Neuronal stem cell (in vitro differentiated cells): ENCODE measurements at regions not wholly inside any gene's neighbourhood (a gene's known extent, or its start where the extent isn't known, plus 50 kb on each side); places are given as distances from the start of the nearest gene placed in this dataset.

Experiments
- DNase-seq: peaks from one replicate; pipeline ENCODE4 v3.0.0-alpha.2; 2013; ENCODE audit warnings: low spot score
- H2AFZ ChIP-seq: one replicate; pipeline ENCODE4 v1.6.1; 2013; ENCODE audit warnings: mild to moderate bottlenecking, low read length, inconsistent platforms
- H2AK5ac ChIP-seq: 2 replicates; pipeline ENCODE4 v1.6.1; 2013; ENCODE audit warnings: low read depth, mild to moderate bottlenecking, inconsistent platforms, low read length, moderate library complexity, mixed read lengths
- H2BK120ac ChIP-seq: 2 replicates; pipeline ENCODE4 v1.6.1; 2013; ENCODE audit warnings: low read depth, mild to moderate bottlenecking, inconsistent platforms, low read length, moderate library complexity, mixed read lengths
- H2BK12ac ChIP-seq: one replicate; pipeline ENCODE4 v1.6.1; 2013; ENCODE audit warnings: low read length, inconsistent platforms
- H2BK15ac ChIP-seq: 2 replicates; pipeline ENCODE4 v1.6.1; 2013; ENCODE audit warnings: mild to moderate bottlenecking, low read length, inconsistent platforms, mixed read lengths
- H2BK5ac ChIP-seq: one replicate; pipeline ENCODE4 v1.6.1; 2013; ENCODE audit warnings: inconsistent platforms, mild to moderate bottlenecking, low read length, moderate library complexity
- H3K14ac ChIP-seq: one replicate; pipeline ENCODE4 v1.6.1; 2013; ENCODE audit warnings: low read length, inconsistent platforms
- H3K18ac ChIP-seq: 2 replicates; pipeline ENCODE4 v1.6.1; 2013; ENCODE audit warnings: low read length, inconsistent platforms
- H3K23ac ChIP-seq: 2 replicates; pipeline ENCODE4 v1.6.1; 2013; ENCODE audit warnings: low read depth, mild to moderate bottlenecking, mixed read lengths, low read length, inconsistent platforms; ENCODE audit not compliant: poor library complexity
- H3K27ac ChIP-seq: replicated peaks from 3 replicates; pipeline ENCODE4 v1.5.1; 2013; ENCODE audit warnings: low read length, inconsistent platforms
- H3K27me3 ChIP-seq, 3 experiments: 2 replicates each; pipeline ENCODE4 v1.6.1; 2013; ENCODE audit warnings: low read length in 3 of 3, mild to moderate bottlenecking in 2 of 3, inconsistent platforms in 1 of 3, low read depth in 1 of 3, mixed read lengths in 1 of 3, moderate library complexity in 1 of 3; ENCODE audit not compliant: control insufficient read depth in 3 of 3, insufficient read depth in 3 of 3
- H3K36me3 ChIP-seq, 2 donors: replicated peaks in 1 of 2; 2 replicates each; pipeline ENCODE4 v1.6.1; 2013; ENCODE audit warnings: low read length in 2 of 2; ENCODE audit not compliant: control insufficient read depth in 2 of 2, insufficient read depth in 2 of 2
- H3K4ac ChIP-seq: 2 replicates; pipeline ENCODE4 v1.6.1; 2013; ENCODE audit warnings: inconsistent platforms, mild to moderate bottlenecking, low read length, moderate library complexity
- H3K4me1 ChIP-seq, 2 donors: 1 replicate in 1 of 2; 2 replicates in 1 of 2; pipeline ENCODE4 v1.6.1; 2013; ENCODE audit warnings: low read length in 2 of 2, low read depth in 1 of 2; ENCODE audit not compliant: control insufficient read depth in 2 of 2, insufficient read depth in 1 of 2
- H3K4me2 ChIP-seq: one replicate; pipeline ENCODE4 v1.6.1; 2013; ENCODE audit warnings: mild to moderate bottlenecking, low read length, inconsistent platforms; ENCODE audit not compliant: insufficient read depth, poor library complexity, severe bottlenecking
- H3K4me3 ChIP-seq, 2 donors: 2 replicates each; pipeline ENCODE4 v1.5.1; 2013; ENCODE audit warnings: low read length in 2 of 2, mild to moderate bottlenecking in 2 of 2, inconsistent platforms in 1 of 2, moderate library complexity in 1 of 2
- H3K79me1 ChIP-seq: one replicate; pipeline ENCODE4 v1.6.1; 2013; ENCODE audit warnings: low read depth, mild to moderate bottlenecking, inconsistent platforms, low read length, moderate library complexity
- H3K9ac ChIP-seq: one replicate; pipeline ENCODE4 v1.6.1; 2013; ENCODE audit warnings: mild to moderate bottlenecking, low read depth, low read length, inconsistent platforms; ENCODE audit not compliant: poor library complexity
- H3K9me3 ChIP-seq, 2 donors: replicated peaks in 1 of 2; 2 replicates each; pipeline versions ENCODE3 to v1.6.1; 2013; ENCODE audit warnings: low read length in 2 of 2, mild to moderate bottlenecking in 2 of 2, inconsistent platforms in 1 of 2, low read depth in 1 of 2, mixed read lengths in 1 of 2, moderate library complexity in 1 of 2; ENCODE audit not compliant: control insufficient read depth in 2 of 2, insufficient read depth in 1 of 2
- H4K8ac ChIP-seq: one replicate; pipeline ENCODE4 v1.6.1; 2013; ENCODE audit warnings: low read depth, mild to moderate bottlenecking, inconsistent platforms, low read length, moderate library complexity
- H4K91ac ChIP-seq: one replicate; pipeline ENCODE4 v1.6.1; 2013; ENCODE audit warnings: low read length, low read depth, mild to moderate bottlenecking, inconsistent platforms; ENCODE audit not compliant: poor library complexity
- WGBS, 2 donors: extraction: QIAGEN DNeasy Blood & Tissue Kit; methylation state at CpG; one replicate each; pipeline ENCODE4 v1.1.7; 2013; ENCODE audit warnings: missing lambda C conversion rate in 2 of 2, mixed read lengths in 1 of 2; ENCODE audit not compliant: insufficient read length in 2 of 2, insufficient replicate concordance in 1 of 2; ENCODE audit errors: extremely low coverage in 2 of 2; 5-methylcytosine and 5-hydroxymethylcytosine counted together

GRCh38 chr11:27276141-27276540 lies 86.9 kb downstream of the CCDC34 start:
- no peaks in the 10 kb centered on the region for H3K36me3 ChIP-seq
- no peak for DNase-seq
- no peak overlapping the region for H2BK12ac ChIP-seq
- no peak overlapping the region for H2BK5ac ChIP-seq
- H4K91ac ChIP-seq = no peak overlapping the region
- no peaks in the 10 kb centered on the region for H3K79me1 ChIP-seq
- no peak overlapping the region for H2BK15ac ChIP-seq
- no peak overlapping the region for H3K18ac ChIP-seq
- no CpG with 5 or more reads among the region's 1 CpG for WGBS, 2 donors
- no peak overlapping the region for H2AK5ac ChIP-seq
- H3K27ac ChIP-seq = no peak overlapping the region
- H3K4me2 ChIP-seq = no peak overlapping the region
- no peak overlapping the region for H3K23ac ChIP-seq
- no peaks in the 10 kb centered on the region for H3K27me3 ChIP-seq
- no peak overlapping the region for H4K8ac ChIP-seq
- H3K14ac ChIP-seq = no peak overlapping the region
- H3K4me1 ChIP-seq = no peaks in the 10 kb centered on the region
- no peak overlapping the region for H3K4ac ChIP-seq
- no peak overlapping the region for H3K9ac ChIP-seq
- H3K9me3 ChIP-seq = peaks cover 0 to 2% of the 10 kb centered on the region in 2 donors
- H2BK120ac ChIP-seq = no peak overlapping the region
- no peak overlapping the region for H2AFZ ChIP-seq
- no peak overlapping the region for H3K4me3 ChIP-seq

DNA sequence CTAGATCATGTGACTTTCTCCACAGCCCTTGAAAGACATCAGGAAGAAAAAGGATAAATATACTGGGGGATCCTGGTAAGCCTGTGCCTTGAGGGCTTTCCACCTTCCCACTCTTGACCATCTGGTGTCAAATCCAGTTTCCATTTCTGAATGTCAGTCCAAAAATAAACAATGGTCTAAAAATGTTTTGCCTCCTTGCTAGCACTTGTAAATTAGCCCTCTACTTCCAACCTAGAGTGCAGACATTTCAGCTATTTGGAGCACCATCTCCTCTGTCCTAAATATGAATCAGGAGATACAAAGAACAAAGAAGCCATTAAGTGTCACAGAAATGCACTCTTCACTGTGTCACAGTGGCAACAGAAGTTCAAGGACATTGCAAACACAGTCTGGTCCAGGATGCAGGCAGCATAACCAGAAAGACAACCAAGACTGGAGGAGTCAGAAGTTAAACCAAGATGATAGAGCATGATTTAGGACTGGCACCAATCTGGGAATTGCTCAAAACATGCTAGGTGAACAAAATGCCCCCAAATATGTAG lies 88.1 kb downstream of the CCDC34 start:
- Histone ChIP-seq H4K8ac (no peak overlapping the region), H3K14ac (no peak overlapping the region), H2AFZ (no peak overlapping the region), H4K91ac (no peak overlapping the region), H3K9me3 (peaks cover 0 to 2% of the 10 kb centered on the region in 2 donors), H2BK5ac (no peak overlapping the region), H3K23ac (no peak overlapping the region), H2BK12ac (no peak overlapping the region), H2BK15ac (no peak overlapping the region), H2BK120ac (no peak overlapping the region), H3K18ac (no peak overlapping the region), H3K36me3 (no peaks in the 10 kb centered on the region), H3K9ac (no peak overlapping the region), H3K79me1 (no peaks in the 10 kb centered on the region), H3K4me3 (no peak overlapping the region), H3K4me2 (no peak overlapping the region), H3K27ac (no peak overlapping the region), H3K4ac (no peak overlapping the region), H3K4me1 (no peaks in the 10 kb centered on the region), H3K27me3 (no peaks in the 10 kb centered on the region), H2AK5ac (no peak overlapping the region)
- DNase-seq = no peak

DNA sequence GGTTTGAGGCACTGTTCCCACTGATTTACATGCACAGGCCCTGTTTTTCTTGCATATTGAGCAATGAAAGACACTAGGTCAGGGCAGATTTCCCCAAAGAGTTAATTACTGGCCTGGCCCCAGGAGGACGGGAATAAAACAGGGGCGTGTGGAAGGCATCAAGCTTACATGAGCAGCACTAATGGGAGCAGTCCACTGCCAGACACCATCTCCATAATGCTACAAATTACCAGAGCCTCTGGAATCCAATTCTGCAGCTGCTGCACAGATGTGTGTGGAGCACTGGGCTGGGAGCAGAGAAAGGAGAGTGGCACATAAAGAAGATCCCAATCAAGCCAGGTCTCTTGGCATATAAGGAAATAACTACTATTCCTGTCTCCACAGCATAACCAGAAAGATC lies 96.9 kb downstream of the CCDC34 start:
- no peak overlapping the region for H2BK12ac ChIP-seq
- H3K4ac ChIP-seq = no peak overlapping the region
- no peaks in the 10 kb centered on the region for H3K9me3 ChIP-seq
- no peaks in the 10 kb centered on the region for H3K27me3 ChIP-seq
- no peak overlapping the region for H3K23ac ChIP-seq
- H3K4me3 ChIP-seq = no peak overlapping the region
- no peak overlapping the region for H3K18ac ChIP-seq
- H2AFZ ChIP-seq = no peak overlapping the region
- no peak overlapping the region for H3K14ac ChIP-seq
- H3K79me1 ChIP-seq = no peaks in the 10 kb centered on the region
- H2BK120ac ChIP-seq = no peak overlapping the region
- H3K27ac ChIP-seq = no peak overlapping the region
- no peak overlapping the region for H4K8ac ChIP-seq
- no CpG with 5 or more reads among the region's 2 CpGs for WGBS, 2 donors
- no peak for DNase-seq
- H2AK5ac ChIP-seq = no peak overlapping the region
- H3K4me2 ChIP-seq = no peak overlapping the region
- no peak overlapping the region for H3K9ac ChIP-seq
- no peak overlapping the region for H2BK5ac ChIP-seq
- no peaks in the 10 kb centered on the region for H3K4me1 ChIP-seq
- no peaks in the 10 kb centered on the region for H3K36me3 ChIP-seq
- no peak overlapping the region for H4K91ac ChIP-seq
- no peak overlapping the region for H2BK15ac ChIP-seq

GRCh38 chr11:27263986-27264385 lies 99.0 kb downstream of the CCDC34 start:
- H3K27me3 ChIP-seq = no peaks in the 10 kb centered on the region
- no peak overlapping the region for H3K4me3 ChIP-seq
- no peaks in the 10 kb centered on the region for H3K36me3 ChIP-seq
- DNase-seq = no peak
- H3K4me2 ChIP-seq = no peak overlapping the region
- no peak overlapping the region for H2AK5ac ChIP-seq
- no peak overlapping the region for H3K27ac ChIP-seq
- H2BK5ac ChIP-seq = no peak overlapping the region
- H2BK12ac ChIP-seq = no peak overlapping the region
- H3K23ac ChIP-seq = no peak overlapping the region
- no peaks in the 10 kb centered on the region for H3K9me3 ChIP-seq
- H4K8ac ChIP-seq = no peak overlapping the region
- H3K18ac ChIP-seq = no peak overlapping the region
- no peak overlapping the region for H2BK120ac ChIP-seq
- no peak overlapping the region for H3K14ac ChIP-seq
- WGBS, 2 donors = no CpG with 5 or more reads among the region's 3 CpGs
- no peak overlapping the region for H3K9ac ChIP-seq
- no peak overlapping the region for H4K91ac ChIP-seq
- no peak overlapping the region for H2AFZ ChIP-seq
- no peak overlapping the region for H3K4ac ChIP-seq
- H3K4me1 ChIP-seq = no peaks in the 10 kb centered on the region
- no peaks in the 10 kb centered on the region for H3K79me1 ChIP-seq
- H2BK15ac ChIP-seq = no peak overlapping the region
